ACC112 (cell line): ENCODE measurements at regions not wholly inside any gene's neighbourhood (a gene's known extent, or its start where the extent isn't known, plus 50 kb on each side); places are given as distances from the start of the nearest gene placed in this dataset.
"Not testable (repeated sequence)": the region's sequence is repeated elsewhere in the genome, so short reads cannot be mapped to it uniquely, and the experiment has no call there.

Experiments used
- H2AFZ ChIP-seq: fragments of 200-600 bp; sonication (generic); one replicate; pipeline ENCODE4 v1.6.0; 2017; ENCODE audit warnings: antibody characterized with exemption, low read length; ENCODE audit not compliant: unreplicated experiment
- H3K27ac ChIP-seq: fragments of 200-600 bp; sonication (generic); 2 replicates; pipeline ENCODE4 v1.5.1; 2014; ENCODE audit warnings: low read depth, mild to moderate bottlenecking, antibody characterized with exemption, low read length, moderate library complexity
- H3K27me3 ChIP-seq: fragments of 200-600 bp; sonication (generic); 2 replicates; pipeline ENCODE4 v1.6.1; 2014; ENCODE audit warnings: mild to moderate bottlenecking, antibody characterized with exemption, low read length, moderate library complexity, mixed read lengths; ENCODE audit not compliant: insufficient read depth
- H3K36me3 ChIP-seq: fragments of 200-600 bp; sonication (generic); 2 replicates; pipeline ENCODE4 v1.6.1; 2016; ENCODE audit warnings: mild to moderate bottlenecking, antibody characterized with exemption, low read length, moderate library complexity, mixed read lengths; ENCODE audit not compliant: insufficient read depth
- H3K4me1 ChIP-seq: fragments of 200-600 bp; sonication (generic); one replicate; pipeline ENCODE4 v1.6.1; 2016; ENCODE audit warnings: low read length, mixed read lengths; ENCODE audit not compliant: insufficient read depth, unreplicated experiment, control insufficient read depth
- H3K4me3 ChIP-seq: fragments of 200-600 bp; sonication (generic); 2 replicates; pipeline ENCODE4 v1.5.1; 2014; ENCODE audit warnings: mild to moderate bottlenecking, low read depth, low read length
- H3K79me2 ChIP-seq: fragments of 200-600 bp; sonication (generic); one replicate; pipeline ENCODE4 v1.6.0; 2016; ENCODE audit warnings: low read length; ENCODE audit not compliant: control insufficient read depth, unreplicated experiment, insufficient read depth

- Histone ChIP-seq H3K27me3 (no peaks in the 10 kb centered on the region), H3K79me2 (no peaks in the 10 kb centered on the region), H3K4me1 (peaks cover 43% of the 10 kb centered on the region), H2AFZ (peak overlapping the region; percentile 76), H3K4me3 (peak overlapping the region; percentile 45; the same call in 1 of the 2 replicates), H3K27ac (peak overlapping the region; percentile 95), H3K36me3 (no peaks in the 10 kb centered on the region)
These were observed 134.1 kb upstream of the IFNE start for GRCh38 chr9:21616082-21616778.

- Histone ChIP-seq H2AFZ (no peak overlapping the region), H3K79me2 (no peaks in the 10 kb centered on the region), H3K4me1 (peaks cover 6% of the 10 kb centered on the region), H3K36me3 (no peaks in the 10 kb centered on the region), H3K27me3 (no peaks in the 10 kb centered on the region), H3K4me3 (no peak overlapping the region), H3K27ac (no peak overlapping the region)
These were observed 142.8 kb upstream of the IFNE start for GRCh38 chr9:21624675-21625644.

GRCh38 chr9:21626493-21626892, 144.4 kb upstream of the IFNE start:
- H3K36me3 ChIP-seq: no peaks in the 10 kb centered on the region
- no peaks in the 10 kb centered on the region for H3K27me3 ChIP-seq
- no peak overlapping the region for H2AFZ ChIP-seq
- H3K4me1 ChIP-seq: peaks cover 3% of the 10 kb centered on the region
- no peak overlapping the region for H3K27ac ChIP-seq
- H3K4me3 ChIP-seq: no peak overlapping the region
- no peaks in the 10 kb centered on the region for H3K79me2 ChIP-seq

GRCh38 chr9:21628954-21629353, 146.8 kb upstream of the IFNE start:
- not testable (repeated sequence) for H3K27ac ChIP-seq, H3K4me1 ChIP-seq, H2AFZ ChIP-seq, H3K4me3 ChIP-seq, H3K79me2 ChIP-seq, H3K36me3 ChIP-seq, H3K27me3 ChIP-seq

GRCh38 chr9:21634951-21635350, 152.8 kb upstream of the IFNE start:
- H3K4me1 ChIP-seq: no peaks in the 10 kb centered on the region
- H3K27me3 ChIP-seq: no peaks in the 10 kb centered on the region
- H3K79me2 ChIP-seq: no peaks in the 10 kb centered on the region
- no peaks in the 10 kb centered on the region for H3K36me3 ChIP-seq
- no peak overlapping the region for H3K27ac ChIP-seq
- no peak overlapping the region for H2AFZ ChIP-seq
- no peak overlapping the region for H3K4me3 ChIP-seq

GRCh38 chr9:21638104-21638503, 156.0 kb upstream of the IFNE start:
- Histone ChIP-seq H3K36me3 (no peaks in the 10 kb centered on the region), H3K4me1 (no peaks in the 10 kb centered on the region), H3K27ac (no peak overlapping the region), H2AFZ (no peak overlapping the region), H3K79me2 (no peaks in the 10 kb centered on the region), H3K27me3 (no peaks in the 10 kb centered on the region), H3K4me3 (no peak overlapping the region)

GRCh38 chr9:21653091-21653490, 149.3 kb upstream of the MTAP start:
- no peak overlapping the region for H3K4me3 ChIP-seq
- no peaks in the 10 kb centered on the region for H3K27me3 ChIP-seq
- no peaks in the 10 kb centered on the region for H3K79me2 ChIP-seq
- no peaks in the 10 kb centered on the region for H3K36me3 ChIP-seq
- H2AFZ ChIP-seq: no peak overlapping the region
- H3K27ac ChIP-seq: no peak overlapping the region
- H3K4me1 ChIP-seq: peaks cover 18% of the 10 kb centered on the region

- Histone ChIP-seq H3K4me1 (peaks cover 23% of the 10 kb centered on the region), H2AFZ (no peak overlapping the region), H3K27ac (no peak overlapping the region), H3K79me2 (no peaks in the 10 kb centered on the region), H3K36me3 (no peaks in the 10 kb centered on the region), H3K4me3 (no peak overlapping the region), H3K27me3 (no peaks in the 10 kb centered on the region)
These were observed 148.8 kb upstream of the MTAP start for GRCh38 chr9:21653589-21653988.

GRCh38 chr9:21656776-21657674, 145.4 kb upstream of the MTAP start:
- H3K4me1 ChIP-seq: peaks cover 34% of the 10 kb centered on the region

GRCh38 chr9:21657966-21658667, 144.3 kb upstream of the MTAP start:
- no peaks in the 10 kb centered on the region for H3K36me3 ChIP-seq
- peak overlapping the region; percentile 90 for H2AFZ ChIP-seq

More at GRCh38 chr9:21656776-21657674, 145.4 kb upstream of the MTAP start:
- H3K27me3 ChIP-seq: no peaks in the 10 kb centered on the region
- H3K4me3 ChIP-seq: peak overlapping the region; percentile 53
- H3K36me3 ChIP-seq: no peaks in the 10 kb centered on the region
- H2AFZ ChIP-seq: peak overlapping the region; percentile 49
- no peaks in the 10 kb centered on the region for H3K79me2 ChIP-seq
- H3K27ac ChIP-seq: peak overlapping the region; percentile 40

More at GRCh38 chr9:21657966-21658667, 144.3 kb upstream of the MTAP start:
- Histone ChIP-seq H3K4me1 (peaks cover 34% of the 10 kb centered on the region), H3K4me3 (no peak overlapping the region), H3K79me2 (no peaks in the 10 kb centered on the region), H3K27me3 (no peaks in the 10 kb centered on the region), H3K27ac (peak overlapping the region; percentile 40)
